NCI-H446 treated with DMSO at 0.1 percent for 48 hours (cell line): ENCODE measurements at regions not wholly inside any gene's neighbourhood (a gene's known extent, or its start where the extent isn't known, plus 50 kb on each side); places are given as distances from the start of the nearest gene placed in this dataset.
"Not testable (repeated sequence)": the region's sequence is repeated elsewhere in the genome, so short reads cannot be mapped to it uniquely, and the experiment has no call there.

Source experiments
- DNase-seq: peaks from one replicate; lab custom pipeline; 2025; lab: John Stamatoyannopoulos, UW

- no peak for DNase-seq
These were observed 850.5 kb upstream of the SEMA6A start for GRCh38 chr5:117425163-117425562.

GRCh38 chr5:117424559-117424958 lies 849.9 kb upstream of the SEMA6A start:
- no peak for DNase-seq

GRCh38 chr5:117417501-117417900 lies 842.9 kb upstream of the SEMA6A start:
- DNase-seq: no peak

GRCh38 chr5:117414926-117415325 lies 840.3 kb upstream of the SEMA6A start:
- no peak for DNase-seq

- no peak for DNase-seq
These were observed 837.1 kb upstream of the SEMA6A start for GRCh38 chr5:117411701-117412100.

- no peak for DNase-seq
These were observed 830.6 kb upstream of the SEMA6A start for GRCh38 chr5:117405197-117405596.

GRCh38 chr5:117394506-117395157 lies 820.0 kb upstream of the SEMA6A start:
- DNase-seq: no peak

GRCh38 chr5:117393125-117393524 lies 818.5 kb upstream of the SEMA6A start:
- no peak for DNase-seq

GRCh38 chr5:117380316-117380715 lies 805.7 kb upstream of the SEMA6A start:
- no peak for DNase-seq

GRCh38 chr5:117379521-117379920 lies 804.9 kb upstream of the SEMA6A start:
- no peak for DNase-seq

GRCh38 chr5:117376748-117377147 lies 802.1 kb upstream of the SEMA6A start:
- DNase-seq: no peak

- DNase-seq: no peak
These were observed 785.3 kb upstream of the SEMA6A start for GRCh38 chr5:117359895-117360294.

GRCh38 chr5:117357886-117358285 lies 783.3 kb upstream of the SEMA6A start:
- peak; percentile 14 for DNase-seq

GRCh38 chr5:117347280-117347679 lies 772.7 kb upstream of the SEMA6A start:
- no peak for DNase-seq

- DNase-seq: not testable (repeated sequence)
These were observed 769.1 kb upstream of the SEMA6A start for GRCh38 chr5:117343726-117344125.

GRCh38 chr5:117337064-117337749 lies 762.6 kb upstream of the SEMA6A start:
- no peak for DNase-seq

- no peak for DNase-seq
These were observed 761.6 kb upstream of the SEMA6A start for GRCh38 chr5:117336208-117336607.

- DNase-seq: peak; percentile 55
These were observed 758.4 kb upstream of the SEMA6A start for GRCh38 chr5:117333011-117333410.

- DNase-seq: peak; percentile 71
These were observed 757.7 kb upstream of the SEMA6A start for GRCh38 chr5:117332341-117332740.

- no peak for DNase-seq
These were observed 752.9 kb upstream of the SEMA6A start for GRCh38 chr5:117327511-117327910.

- no peak for DNase-seq
These were observed 752.4 kb upstream of the SEMA6A start for GRCh38 chr5:117326997-117327396.

- DNase-seq: no peak
These were observed 743.9 kb upstream of the SEMA6A start for GRCh38 chr5:117318528-117318927.

GRCh38 chr5:117315170-117315569 lies 740.5 kb upstream of the SEMA6A start:
- no peak for DNase-seq
